ENCODE measurements at regions not wholly inside any gene's neighbourhood (a gene's known extent, or its start where the extent isn't known, plus 50 kb on each side); places are given as distances from the start of the nearest gene placed in this dataset.
"Not testable (repeated sequence)": the region's sequence is repeated elsewhere in the genome, so short reads cannot be mapped to it uniquely, and the experiment has no call there.

- DNase-seq: no peak
Measured at GRCh38 chr2:236981701-236982485, 103.8 kb upstream of the COPS8 start.

GRCh38 chr2:236982693-236983455 is 102.8 kb upstream of the COPS8 start:
- no peak for DNase-seq

- DNase-seq: no peak
Measured at GRCh38 chr2:236984046-236984445, 101.6 kb upstream of the COPS8 start.

GRCh38 chr2:236985761-236986339 is 99.8 kb upstream of the COPS8 start:
- DNase-seq: no peak

DNA sequence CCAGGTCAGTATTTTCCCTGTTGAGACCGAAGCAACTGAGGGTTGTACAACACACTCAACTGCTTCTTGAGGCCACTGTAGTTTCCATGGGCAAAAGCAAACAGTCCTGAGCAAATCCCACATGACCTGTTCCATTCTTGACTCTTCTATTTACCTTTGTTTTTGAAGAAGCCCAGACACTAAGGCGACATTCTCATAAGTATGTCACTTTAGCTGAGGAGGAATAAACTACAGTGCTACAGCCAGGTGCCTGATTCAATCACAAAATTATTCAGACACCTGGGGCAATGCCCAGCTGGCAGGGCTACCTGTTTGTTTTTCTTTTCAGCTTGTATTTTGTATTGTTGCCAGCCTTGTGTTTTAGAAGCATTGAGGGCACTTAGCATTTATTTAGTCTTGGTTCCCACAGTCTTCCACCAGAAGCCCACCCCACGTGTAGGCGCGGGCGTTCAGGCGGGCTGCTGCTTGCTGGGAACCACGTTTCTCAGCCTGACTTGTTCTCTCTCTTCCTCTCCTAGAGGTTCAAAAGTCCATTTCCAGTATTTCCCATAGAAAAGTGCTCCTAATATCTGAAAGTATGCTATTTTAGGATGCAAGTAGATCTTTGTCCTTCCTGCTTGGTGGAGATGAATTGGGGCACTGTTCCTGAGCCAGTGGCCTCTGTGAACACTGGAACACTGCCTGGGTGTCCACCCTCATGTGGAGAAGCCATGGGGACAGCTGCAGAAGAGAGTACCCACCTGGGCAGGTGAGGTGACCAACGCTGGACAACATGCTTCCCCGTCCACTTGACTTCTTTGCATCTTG is 99.0 kb upstream of the COPS8 start:
- no peak for DNase-seq

GRCh38 chr2:236988216-236988615 is 97.5 kb upstream of the COPS8 start:
- DNase-seq: no peak

GRCh38 chr2:236988690-236989624 is 96.7 kb upstream of the COPS8 start:
- DNase-seq: no peak

GRCh38 chr2:236990552-236990951 is 95.1 kb upstream of the COPS8 start:
- no peak for DNase-seq

DNA sequence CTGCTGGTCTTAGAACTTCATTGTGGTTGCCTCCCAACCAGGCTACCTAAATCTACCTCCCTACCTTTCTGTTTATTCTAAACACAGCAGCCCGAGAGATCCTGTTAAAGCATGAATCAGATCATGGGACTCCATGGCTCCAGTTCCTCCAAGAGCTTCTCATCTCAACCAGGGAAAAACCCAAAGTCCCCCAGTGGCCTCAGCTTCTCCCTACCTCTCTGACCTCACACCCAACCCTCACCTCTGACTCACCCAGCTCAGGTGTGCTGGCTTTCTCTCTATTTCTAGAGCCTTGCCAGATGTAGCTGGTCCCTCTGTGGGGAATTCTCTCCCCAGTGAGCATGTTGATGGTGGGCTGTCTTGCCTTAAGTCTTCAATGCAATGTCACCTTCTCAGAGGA is 93.8 kb upstream of the COPS8 start:
- DNase-seq: no peak

- DNase-seq: no peak
Measured at GRCh38 chr2:236993286-236993685, 92.4 kb upstream of the COPS8 start.

- DNase-seq: no peak
Measured at GRCh38 chr2:236994361-236994760, 91.3 kb upstream of the COPS8 start.

DNA sequence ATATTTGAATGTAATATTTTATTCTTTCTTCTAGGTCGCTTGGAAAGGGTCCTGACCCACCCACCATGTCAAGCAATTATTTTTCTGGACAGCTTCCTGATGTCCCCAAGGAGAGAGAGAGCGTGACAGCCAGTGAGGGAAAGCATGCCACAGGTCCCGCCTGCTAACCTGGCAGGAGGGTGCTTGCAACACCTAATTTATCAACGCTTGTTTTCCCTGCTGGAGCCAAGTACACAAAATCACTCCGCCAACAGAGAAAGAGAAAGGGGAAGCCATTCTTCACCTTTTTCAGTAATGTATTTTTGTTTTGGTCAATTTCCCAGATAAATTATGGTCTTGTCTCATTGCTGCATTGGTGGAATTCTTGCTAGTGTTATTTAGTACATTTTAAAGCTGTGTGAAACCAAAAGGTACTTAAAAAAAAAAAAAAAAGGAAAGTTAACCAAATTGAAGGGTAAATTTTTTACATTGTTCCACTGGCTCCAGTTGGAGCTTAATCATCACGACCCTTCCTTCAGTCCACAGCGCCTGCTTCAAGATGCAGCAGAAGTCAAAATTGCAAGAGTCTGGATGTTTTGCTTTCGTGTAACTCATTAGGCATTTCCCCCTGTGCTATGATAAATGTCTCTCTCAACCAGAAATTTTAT is 88.5 kb upstream of the COPS8 start:
- no peak for DNase-seq

- no peak for DNase-seq
Measured at GRCh38 chr2:236998236-236998635, 87.5 kb upstream of the COPS8 start.

DNA sequence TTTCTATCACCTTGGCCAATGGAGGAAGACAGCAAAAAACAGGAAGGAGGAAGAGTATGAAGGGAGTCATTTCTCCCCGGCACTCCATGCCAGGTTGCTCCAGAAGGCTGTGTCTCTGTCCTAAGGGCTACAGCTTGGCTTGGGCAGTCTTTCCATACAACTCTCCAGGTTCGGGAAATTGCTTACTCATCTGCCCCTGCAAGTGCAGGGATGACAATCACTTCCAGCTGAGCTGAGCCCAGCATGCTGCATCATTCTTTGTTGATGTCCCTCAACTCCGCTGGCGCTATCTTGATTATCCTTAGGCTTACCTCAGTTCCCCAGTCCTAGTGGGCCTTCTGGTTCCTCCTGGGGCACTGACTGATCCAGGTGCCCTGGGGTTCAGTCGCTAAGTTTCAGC is 86.9 kb upstream of the COPS8 start:
- DNase-seq: no peak

- DNase-seq: no peak
Measured at GRCh38 chr2:237000481-237000880, 85.2 kb upstream of the COPS8 start.

DNA sequence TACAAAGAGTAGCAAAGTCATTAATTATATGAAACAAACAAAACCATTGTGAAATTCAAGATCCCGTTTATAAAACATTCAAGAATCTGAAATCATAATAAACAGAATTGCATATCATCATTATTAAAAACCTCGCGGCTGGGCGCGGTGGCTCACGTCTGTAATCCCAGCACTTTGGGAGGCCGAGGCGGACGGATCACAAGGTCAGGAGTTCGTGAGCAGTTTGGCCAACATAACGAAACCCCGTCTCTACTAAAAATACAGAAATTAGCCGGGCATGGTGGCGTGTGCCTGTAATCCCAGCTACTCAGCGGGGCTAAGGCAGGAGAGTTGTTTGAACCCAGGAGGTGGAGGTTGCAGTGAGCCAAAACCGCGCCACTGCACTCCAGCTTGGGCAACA is 80.3 kb upstream of the COPS8 start:
- not testable (repeated sequence) for DNase-seq

DNA sequence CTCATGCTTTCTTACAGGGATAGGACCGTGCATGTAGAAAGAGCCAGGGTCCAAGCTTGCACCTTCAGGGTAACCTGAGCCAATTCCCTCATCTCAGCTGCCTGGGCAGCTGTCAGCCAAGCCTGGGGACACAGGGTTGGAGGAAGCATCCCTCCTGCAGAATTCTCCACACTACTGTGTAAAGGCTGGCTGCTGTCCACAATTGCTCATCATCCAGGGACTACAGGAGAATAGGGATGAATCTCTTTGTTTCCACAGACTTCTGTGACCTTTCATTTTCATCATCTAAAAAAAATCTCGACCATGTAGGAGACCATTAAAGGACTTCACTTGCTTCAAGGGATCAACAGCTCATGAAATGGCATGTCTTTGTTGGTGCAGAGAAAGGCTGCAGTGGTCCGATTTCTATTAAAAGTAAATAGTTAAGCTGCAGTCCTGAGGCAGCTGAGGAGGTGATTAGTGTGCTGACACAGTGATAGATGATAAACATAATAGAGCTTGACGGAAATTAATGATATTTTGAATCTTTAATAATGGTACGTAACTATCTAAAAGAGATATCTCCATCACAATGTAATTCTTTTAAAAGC is 74.4 kb upstream of the COPS8 start:
- DNase-seq: no peak

- no peak for DNase-seq
Measured at GRCh38 chr2:237012004-237012403, 73.7 kb upstream of the COPS8 start.

DNA sequence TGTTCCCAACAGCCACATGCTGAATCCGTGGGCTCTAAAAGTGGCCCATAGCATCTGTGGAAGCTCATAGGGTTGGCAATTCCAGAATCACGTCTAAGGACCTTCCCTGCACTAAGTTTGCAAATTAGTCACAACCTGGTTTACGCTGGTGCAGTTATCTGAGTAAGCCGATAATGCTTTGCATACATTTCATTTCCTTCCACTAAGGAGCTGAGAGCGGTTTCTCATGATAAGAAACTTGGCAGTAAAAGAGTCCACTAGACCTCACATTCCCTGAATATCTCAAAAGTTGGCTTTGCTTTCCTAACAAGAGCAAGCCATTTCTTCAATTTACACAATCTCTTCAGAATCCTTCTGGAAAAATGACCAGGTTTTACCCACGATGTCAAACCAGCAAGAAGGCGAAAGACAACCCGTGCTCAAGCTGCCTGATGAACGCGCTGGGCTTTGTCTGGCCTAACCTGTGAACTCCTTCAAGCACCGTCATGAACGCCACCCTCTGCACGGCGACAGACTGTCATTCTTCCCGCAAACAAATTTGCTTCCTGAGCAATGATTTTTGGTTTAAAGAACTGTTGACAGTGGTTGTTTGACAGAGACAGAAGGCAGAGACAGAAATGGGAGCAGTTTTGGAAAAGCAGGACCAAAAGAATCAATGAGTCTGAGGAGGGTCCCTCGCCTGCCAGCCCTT is 73.0 kb upstream of the COPS8 start:
- DNase-seq: no peak

DNA sequence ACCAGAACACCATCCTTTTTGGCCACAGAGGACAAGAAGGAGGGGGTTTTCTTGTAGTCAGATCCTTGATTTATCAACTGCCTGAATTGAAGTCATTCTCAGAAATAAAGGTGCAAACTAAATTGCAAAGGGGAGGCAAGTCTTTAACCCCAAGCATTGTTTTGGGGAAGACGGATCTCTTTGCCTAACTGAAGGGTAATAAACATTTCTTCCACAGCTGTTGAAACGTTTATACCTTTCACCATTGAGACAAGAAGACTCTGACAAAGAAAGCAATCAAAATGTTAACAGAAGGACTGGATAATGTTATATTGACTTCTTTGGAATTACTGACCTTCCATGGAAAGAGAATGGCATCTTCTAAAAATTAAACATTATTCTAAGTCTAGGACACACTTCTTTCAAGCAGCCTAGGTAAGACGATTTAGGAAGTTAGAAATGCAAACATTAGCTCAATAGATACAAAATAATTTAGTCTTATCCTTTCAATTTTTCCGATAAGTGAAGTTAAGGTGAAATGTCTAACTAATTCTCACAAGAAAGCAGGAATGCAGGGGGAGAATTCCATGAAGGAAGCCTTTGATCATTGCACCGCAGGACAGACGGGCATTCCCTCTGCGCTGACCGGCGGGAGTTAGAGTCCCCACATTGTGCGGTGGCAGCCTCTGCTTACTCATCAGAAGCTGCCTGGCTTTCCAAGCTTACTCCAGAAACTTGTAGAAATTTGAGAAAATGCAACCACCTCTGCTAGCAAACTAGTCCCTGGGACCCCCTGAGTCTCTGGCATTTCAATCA is 69.4 kb upstream of the COPS8 start:
- DNase-seq: no peak
